DMS53 treated with DMSO at 0.1 percent for 48 hours (cell line): ENCODE measurements at regions not wholly inside any gene's neighbourhood (a gene's known extent, or its start where the extent isn't known, plus 50 kb on each side); places are given as distances from the start of the nearest gene placed in this dataset.
"Not testable (repeated sequence)": the region's sequence is repeated elsewhere in the genome, so short reads cannot be mapped to it uniquely, and the experiment has no call there.

Experiments used
- DNase-seq: peaks from one replicate; lab custom pipeline; 2025; ENCODE audit not compliant: unreplicated experiment; lab: John Stamatoyannopoulos, UW

DNA sequence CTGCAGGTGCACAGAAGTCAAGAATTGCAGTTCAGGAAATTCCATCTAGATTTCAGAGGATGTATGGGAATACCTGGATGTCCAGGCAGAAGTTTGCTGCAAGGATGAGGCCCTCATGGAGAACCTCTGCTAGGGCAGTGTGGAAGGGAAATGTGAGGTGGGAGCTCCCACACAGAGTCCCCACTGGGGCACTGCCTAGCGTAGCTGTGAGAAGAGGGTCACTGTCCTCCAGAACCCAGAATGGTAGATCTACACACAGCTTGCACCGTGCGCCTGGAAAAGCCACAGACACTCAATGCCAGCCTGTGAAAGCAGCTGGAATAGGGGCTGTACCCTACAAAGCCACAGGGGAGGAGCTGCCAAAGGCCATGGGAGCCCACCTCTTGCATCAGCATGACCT is 681.4 kb downstream of the EPHA7 start:
- no peak for DNase-seq

DNA sequence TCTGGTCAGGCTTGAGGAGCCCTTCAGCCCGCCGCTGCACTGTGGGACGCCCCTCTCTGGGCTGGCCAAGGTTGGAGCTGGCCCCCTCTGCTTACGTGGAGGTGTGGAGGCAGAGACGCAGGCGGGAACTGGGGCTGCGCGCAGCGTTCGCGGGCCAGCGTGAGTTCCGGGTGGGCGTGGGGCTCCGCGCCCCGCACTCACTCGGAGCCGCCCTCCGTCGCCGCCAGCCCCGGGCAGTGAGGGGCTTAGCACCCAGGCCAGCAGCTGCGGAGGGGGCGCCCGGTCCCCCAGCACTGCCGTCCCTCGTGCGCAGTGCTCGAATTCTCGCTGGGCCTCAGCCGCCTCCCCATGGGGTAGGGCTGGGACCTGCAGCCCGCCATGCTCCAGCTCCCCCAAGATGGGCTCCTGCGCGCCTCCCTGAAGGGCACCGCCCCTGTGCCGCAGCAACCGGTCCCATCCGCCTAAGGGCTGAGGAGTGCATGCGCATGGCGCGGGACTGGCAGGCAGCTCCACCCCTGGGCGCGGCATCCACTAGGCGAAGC is 695.9 kb downstream of the EPHA7 start:
- no peak for DNase-seq

DNA sequence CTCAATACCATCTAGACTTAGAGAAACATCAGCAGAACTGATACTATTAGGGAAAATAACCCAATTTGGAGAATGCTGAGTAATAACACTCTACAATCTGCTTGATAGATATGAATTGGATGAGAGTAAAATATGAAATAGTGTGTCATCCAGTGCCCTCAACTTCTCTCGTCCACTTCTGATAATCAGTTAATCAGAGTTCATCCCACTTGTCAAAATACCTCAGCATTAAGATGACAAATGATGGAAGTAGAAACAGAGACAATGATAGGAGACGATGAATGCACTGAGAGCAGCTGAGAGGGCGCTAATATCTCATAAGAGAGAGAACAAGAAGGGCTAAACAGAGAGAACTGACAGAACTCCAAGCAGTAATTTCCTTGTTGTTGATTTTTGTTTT is 699.6 kb downstream of the EPHA7 start:
- DNase-seq: no peak

DNA sequence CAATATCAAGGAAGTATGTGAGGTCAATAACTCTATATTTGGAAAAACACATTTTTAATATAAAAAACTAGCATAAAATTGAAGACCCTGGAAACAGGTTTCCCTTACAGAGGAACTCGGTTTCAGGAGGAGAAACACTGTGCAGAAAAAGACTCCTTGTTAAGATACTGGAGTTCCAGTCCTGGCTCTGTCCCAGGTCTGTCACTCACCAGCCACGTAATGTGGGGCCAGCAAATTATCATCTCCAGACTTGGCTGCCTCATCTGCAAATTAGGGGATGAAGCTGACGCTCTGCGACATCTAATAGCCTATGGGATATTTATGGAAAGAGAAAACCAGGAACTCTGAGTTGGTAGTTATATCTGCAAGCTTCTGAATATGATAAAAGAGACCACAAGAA is 702.7 kb downstream of the EPHA7 start:
- no peak for DNase-seq

DNA sequence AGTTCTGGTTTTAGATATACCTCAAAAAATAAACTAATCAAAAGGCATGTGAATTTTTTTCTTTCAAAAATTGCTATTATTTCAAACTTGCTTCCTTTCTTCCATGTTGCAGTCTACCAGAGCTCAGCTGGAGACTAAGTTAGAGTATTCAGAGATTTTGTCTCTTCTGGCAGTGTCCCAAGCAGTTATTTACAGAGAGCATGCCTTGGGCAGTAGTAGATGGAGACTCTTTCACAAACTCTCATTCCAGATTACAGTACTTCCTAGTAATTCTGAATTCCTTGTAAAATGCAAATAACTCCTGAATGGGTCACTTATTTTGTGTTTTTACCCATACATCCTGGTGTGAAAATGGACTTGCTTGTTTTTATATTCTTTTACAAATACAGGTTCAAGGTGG is 703.4 kb downstream of the EPHA7 start:
- DNase-seq: no peak

DNA sequence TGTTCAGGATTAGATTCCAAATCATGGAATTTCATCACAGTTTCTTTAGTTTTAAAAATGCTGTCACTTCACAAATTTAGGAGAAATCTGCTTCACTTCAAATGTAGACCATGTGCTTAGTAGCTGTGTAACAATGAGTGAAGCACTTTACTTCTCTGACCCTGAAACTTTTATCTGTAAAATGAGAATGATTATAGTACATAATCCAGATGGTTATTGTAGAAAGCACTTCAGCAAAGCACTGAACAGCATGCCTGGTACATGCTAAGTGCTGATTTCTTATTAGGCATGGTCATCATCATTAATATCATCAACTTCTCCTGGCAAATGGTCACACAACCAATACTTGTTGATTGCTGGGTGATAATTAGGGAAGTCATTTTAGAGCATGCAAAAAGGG is 705.0 kb downstream of the EPHA7 start:
- DNase-seq: no peak

DNA sequence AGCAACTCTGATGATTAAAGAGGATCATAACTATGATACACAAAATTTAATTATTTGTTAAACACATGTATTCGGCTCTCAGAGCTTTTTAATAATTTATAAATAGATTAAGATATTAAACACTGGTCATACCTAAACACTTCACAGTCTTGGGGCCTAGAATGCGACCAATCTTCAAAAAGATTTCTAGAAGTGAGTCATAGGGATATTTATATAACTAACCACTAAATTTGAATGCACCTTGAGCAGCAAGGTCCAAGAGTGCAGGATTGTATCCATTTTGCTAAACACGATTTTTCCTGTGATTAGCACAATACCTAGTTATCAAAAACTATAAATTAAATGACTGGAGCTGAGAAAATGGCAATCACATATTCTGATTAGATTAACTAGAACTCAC is 709.3 kb downstream of the EPHA7 start:
- no peak for DNase-seq

DNA sequence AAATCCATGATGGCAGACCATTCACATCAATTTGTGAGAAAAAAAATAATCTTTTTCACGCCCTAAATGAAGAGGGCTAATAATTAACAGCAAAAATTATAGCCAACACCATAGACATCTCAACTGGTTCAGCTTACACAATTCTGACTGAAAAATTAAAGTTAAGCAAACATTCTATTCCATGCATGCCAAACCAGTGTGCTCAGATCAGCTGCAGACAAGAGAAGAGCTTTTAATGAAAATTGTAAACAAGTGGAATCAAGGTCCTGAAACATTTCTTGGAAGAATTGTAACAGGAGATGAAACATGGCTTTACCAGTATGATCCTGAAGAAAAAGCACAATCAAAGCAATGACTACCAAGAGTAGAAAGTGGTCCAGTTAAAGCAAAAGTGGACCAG is 710.4 kb downstream of the EPHA7 start:
- DNase-seq: no peak

DNA sequence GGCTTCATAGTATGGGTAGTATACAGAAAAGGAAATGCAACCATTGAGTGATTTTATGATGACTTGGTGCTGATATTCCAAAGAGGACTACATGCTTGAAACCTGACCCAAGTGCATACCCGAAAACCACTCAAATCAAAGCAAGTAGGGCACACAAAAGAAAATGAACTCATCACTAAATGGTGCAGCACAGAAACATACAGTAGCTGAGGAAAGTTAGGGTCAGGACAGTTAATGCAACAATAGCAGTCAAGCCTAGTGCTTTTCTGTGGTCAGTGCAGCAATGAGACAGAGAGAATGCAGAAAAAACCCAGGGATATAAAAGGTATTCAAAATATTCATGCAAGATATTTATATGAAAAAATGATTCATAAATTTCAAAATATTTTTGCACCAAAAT is 711.1 kb downstream of the EPHA7 start:
- no peak for DNase-seq

DNA sequence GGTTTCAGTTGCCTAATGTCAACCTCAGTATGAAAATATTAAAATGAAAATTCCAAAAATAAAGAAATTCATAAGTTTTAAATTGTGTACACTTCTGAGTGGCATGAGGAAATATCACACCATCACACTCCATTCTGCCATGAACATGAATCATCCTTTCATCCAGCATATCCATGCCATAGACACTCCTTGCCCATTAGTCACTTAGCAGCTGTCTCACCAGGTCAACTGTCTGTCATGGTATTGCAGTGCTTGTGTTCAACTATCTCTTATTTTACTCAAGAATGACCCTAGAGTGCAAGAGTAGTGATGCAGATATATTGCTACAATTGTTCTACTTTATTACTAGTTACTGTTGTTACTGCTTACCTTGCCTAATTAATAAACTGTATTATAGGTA is 712.4 kb downstream of the EPHA7 start:
- no peak for DNase-seq

DNA sequence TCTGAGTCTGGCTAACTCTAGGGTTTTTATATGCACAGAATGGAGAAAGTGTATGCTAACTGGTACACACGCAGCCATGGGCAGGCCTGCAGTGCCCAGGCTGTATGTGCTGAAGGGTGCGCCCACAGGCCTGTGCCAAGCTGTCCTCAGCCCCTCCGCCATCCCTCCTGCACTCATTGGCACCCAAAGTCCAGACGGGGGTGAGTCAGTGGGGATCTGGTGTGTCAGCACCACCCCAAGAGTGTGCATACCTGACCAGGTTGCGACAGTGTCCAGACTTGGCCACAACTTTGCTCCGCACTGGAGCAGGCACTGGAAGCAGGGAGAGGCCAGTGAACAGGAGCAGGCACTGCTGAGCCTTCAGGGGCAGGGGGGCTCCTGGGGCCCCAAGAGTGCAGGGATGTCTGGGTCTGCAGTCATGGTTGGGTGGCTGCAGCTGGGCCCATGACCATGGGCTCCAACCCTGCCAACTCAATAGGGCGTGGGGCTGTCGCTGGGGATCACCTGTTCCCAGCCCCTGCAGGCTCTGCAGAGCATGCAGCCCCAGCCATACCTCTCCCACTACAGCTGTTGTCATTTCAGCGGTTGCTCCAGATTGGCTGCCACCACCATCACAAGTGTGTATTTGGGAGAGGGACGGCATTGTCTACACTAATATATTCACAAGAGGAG is 717.8 kb downstream of the EPHA7 start:
- DNase-seq: no peak

DNA sequence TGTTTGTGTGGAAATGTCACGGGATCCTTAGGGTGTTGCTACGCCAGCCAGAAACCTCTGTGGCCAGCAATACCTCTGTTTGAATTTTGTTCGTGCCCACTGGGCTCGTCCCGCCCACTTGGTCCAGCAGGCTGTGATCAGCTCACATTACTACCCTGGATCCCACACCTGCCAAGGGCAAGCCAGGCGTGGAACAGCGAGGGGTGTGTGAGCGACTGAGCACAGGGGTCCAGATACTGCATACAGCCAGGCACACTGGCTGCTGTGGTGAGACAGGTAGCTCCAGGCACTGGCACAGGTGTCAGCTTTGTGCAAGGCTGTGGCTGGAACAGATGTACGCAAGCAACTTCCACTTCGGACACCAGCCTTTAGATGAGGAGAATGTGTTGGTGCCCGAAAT is 718.9 kb downstream of the EPHA7 start:
- DNase-seq: no peak

DNA sequence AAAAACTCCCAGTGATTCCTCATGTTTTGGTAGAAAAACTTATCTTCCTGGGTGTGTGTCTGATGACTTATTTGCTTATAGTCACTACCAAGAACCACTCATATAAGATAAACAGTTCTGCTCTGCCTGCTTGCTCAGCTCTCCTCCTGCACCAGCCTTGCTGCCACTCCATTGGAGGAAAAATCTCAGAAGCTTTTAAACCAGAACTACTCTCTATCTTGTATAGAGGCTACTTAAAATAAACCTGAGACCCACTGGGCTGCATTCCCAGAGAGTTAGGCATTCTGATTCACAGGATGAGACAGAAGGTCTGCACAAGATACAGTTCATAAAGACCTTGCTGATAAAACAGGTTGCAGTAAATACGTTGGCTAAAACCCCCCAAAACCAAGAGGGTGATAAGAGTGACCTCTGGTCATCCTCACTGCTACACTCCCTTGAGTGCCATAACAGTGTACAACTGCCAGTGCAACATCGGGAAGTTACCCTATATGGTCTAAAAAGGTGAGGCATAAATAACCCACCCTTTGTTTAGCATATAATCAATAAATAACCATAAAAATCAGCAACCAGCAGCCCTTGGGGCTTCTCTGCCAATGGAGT is 728.3 kb downstream of the EPHA7 start:
- peak; percentile 10 for DNase-seq

DNA sequence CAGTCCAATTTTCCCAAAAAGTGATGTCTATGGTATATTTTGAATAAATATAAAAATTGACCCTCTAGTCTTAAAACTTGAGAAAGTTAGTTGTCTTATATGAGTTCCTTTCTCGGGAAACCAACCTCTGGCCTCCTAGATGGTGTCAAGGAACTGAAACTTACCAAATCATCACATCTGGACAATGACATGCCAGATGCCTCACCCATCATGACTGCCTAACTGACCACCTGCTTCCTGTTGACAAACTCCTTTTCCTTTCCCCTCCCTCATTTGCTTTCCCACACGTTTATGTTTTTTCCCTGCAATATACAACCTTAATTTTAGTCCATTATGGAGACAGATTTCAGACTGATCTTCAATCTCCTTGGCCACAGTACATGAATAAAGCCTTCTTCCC is 731.0 kb downstream of the EPHA7 start:
- no peak for DNase-seq

DNA sequence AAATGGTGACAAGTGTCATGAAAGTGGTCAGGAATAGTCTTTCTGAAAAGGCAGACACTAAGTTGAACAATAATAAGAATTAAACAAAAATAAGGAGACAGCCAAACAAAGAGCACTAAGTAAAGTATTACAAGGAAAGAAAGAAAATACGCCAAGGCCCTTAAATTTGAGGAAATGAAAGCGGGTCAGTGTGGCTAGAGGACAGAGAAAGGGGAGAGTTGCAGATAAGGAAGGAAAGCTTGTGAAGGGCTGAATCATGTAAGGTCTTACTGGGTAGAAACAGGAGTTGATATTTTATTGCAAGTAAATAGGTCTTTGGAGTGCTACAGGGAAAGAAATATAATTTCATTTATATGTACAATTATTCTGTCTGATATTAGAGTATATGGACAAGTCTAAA is 732.1 kb downstream of the EPHA7 start:
- no peak for DNase-seq

DNA sequence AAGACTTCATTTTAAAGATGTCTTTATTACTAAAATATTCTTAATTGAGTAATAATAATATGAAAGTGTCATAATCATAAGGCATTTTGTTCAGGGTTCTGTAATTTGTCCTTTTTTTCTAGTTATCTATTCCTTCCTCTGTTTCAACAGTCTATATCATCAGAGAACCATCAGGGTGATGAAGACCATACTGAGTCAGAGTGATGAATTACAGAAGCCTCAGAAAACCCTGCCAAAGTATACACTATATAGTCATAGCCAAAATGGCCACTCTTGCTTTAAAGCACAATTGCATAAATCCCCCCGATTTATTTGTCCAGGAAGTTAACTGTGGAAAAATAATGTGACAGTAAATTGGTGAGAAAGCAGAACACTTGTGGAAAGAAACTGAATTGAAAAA is 735.0 kb downstream of the EPHA7 start:
- no peak for DNase-seq

DNA sequence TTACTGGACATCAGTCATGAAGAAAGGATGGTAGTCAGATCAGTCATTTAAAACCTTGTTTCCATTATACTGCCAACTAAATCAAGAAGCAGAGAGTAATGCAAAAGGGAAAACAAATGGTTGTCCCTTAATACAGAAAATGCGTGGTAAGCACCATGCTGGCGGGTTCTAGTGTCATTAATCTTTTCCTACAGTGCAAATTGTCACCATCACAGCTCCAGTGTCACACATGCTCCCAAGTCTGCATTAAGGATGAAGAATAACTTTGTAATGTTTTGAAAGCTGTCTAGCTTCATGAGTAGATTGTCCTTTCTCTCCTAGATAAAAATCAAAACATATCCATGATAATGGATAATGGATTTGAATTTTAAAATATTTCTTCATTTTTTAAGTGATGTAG is 735.6 kb downstream of the EPHA7 start:
- DNase-seq: no peak

DNA sequence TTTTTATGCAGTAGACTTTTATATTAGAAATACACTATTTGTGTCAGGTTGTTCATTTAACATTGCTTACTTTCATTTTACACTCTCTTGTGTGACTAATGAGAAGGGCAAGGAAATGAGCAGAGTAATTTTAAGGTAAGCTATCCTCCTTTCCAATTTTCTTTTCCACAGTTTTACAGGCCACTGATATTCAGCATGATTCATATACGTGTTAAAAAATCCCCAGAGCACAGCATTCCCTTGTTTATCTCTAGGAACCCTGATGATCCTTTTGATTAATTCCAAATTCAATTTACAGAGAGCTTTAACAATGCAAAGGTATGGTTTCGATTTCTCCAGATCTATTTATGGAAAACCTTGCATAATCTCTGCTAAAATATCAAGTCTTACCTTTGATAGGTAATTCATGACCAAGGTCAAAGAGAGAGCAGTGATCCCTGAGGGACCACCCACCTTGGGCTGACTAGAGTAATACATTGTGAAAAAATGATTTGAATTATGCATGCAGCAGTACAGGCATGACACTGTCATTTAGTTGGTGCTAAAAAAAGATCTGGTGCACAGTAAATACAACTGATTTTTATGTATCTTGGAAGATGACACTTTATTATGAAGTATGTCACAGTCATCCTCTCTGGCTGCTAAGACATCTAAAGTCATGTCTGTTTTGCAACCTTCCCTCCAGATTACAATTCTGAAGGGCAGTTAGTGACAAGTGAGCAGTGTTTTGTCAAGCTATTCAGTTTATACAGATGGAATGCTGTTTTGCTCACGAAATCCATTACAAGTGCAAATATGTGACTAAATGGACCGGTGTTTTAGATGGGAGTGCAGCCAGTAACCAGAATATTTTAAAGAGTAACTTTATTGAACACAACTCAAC is 736.6 kb downstream of the EPHA7 start:
- DNase-seq: no peak

DNA sequence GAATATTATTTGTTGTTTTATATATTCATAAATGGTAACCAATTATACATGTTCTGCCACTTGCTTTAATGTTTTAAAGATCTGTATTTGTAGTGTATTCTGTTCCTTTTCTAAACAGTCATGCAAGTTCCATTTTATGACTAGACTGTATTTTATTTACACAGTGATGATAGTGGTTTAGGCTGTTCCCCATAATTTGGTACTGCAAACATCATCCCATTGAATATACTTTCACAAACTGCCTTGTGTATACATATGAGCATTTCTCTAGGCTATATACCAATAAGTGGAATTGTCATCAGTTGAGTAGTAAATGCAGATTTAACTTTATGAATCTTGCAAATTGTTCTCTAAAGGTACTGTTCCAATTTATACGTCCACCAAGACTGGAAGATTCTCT is 738.0 kb downstream of the EPHA7 start:
- DNase-seq: no peak

DNA sequence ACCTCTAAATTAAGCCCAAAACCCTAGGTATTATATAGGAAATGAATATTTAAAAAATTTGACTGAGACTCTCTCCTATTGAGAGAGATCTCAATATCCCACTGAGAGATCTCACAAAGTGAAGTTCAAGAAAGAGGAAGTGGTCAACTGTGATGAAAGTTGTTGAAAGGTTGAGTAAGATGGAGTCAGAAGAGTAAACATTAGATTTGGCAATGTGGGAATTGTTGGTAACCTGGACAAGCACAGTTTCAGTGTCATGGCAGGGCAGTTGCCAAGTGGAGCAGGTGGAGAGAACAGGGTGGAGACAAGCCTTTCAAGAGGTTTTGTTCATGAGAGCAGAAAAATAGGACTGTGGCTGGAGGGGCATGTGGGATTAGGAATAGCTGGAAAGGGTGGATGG is 747.9 kb downstream of the EPHA7 start:
- not testable (repeated sequence) for DNase-seq

DNA sequence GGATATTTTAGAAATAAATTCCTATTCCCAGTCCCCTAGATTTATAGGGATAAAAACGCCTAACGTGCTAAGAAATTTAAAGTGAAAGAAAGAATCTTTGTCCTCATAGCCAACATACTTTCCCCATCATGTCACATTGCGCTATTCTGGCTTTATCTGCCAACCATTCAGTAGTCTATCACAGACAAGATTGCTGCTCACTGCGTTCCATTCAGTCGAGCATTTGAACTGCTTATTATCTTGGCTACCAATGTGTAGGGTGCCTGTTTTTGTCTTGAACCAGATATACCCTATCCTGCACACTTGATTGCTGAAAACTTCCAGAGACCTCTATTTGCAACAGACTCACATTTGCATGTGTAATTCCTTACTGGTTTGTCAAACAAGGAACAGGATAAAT is 751.5 kb downstream of the EPHA7 start:
- DNase-seq: no peak
